WTC11 (cell line): ENCODE measurements at regions not wholly inside any gene's neighbourhood (a gene's known extent, or its start where the extent isn't known, plus 50 kb on each side); places are given as distances from the start of the nearest gene placed in this dataset.

ENCODE experiments used
- ATAC-seq: fragments of 200-7000 bp; cut with Tn5 transposase; 2 replicates; pipeline ENCODE4 v1.10.0; 2021; ENCODE audit warnings: mild to moderate bottlenecking, moderate library complexity
- CTCF ChIA-PET: fragments of 300-600 bp; sonication (Branson Sonifier 250); formaldehyde crosslinking; loops from one replicate; lab custom pipeline; 2021; ENCODE audit warnings: antibody characterized with exemption; lab: Charles Lee
- POLR2A ChIA-PET: fragments of 350-600 bp; sonication (Branson Sonifier 250); formaldehyde crosslinking; loops from one replicate; lab custom pipeline; 2021; ENCODE audit warnings: antibody characterized with exemption; lab: Charles Lee
- DNase-seq: peaks from one replicate; pipeline ENCODE4 v3.0.0; 2021; ENCODE audit warnings: low spot score
- H3K27ac Mint-ChIP-seq: 2 replicates; pipeline ENCODE4 v1.8.0; 2021; ENCODE audit warnings: mixed read lengths
- H3K27me3 Mint-ChIP-seq: 2 replicates; pipeline ENCODE4 v1.8.0; 2021; ENCODE audit warnings: low read depth, mild to moderate bottlenecking, moderate library complexity, mixed read lengths
- H3K36me3 Mint-ChIP-seq: 2 replicates; pipeline ENCODE4 v1.8.0; 2021; ENCODE audit warnings: mixed read lengths
- H3K4me1 Mint-ChIP-seq: 2 replicates; pipeline ENCODE4 v1.8.0; 2022; ENCODE audit warnings: mixed read lengths
- H3K4me3 Mint-ChIP-seq: 2 replicates; pipeline ENCODE4 v1.8.0; 2021; ENCODE audit warnings: mild to moderate bottlenecking, moderate library complexity, mixed read lengths
- H3K9me3 Mint-ChIP-seq: 2 replicates; pipeline ENCODE4 v1.8.0; 2021; ENCODE audit warnings: mixed read lengths
- AR ChIP-seq: fragments of 250-450 bp; sonication (Bioruptor Pico); IDR thresholded peaks from 2 replicates; pipeline ENCODE4 v1.9.0; 2021; ENCODE audit warnings: mild to moderate bottlenecking
- CDX4 ChIP-seq: fragments of 250-450 bp; sonication (Bioruptor Pico); IDR thresholded peaks from 2 replicates; pipeline ENCODE4 v1.9.0; 2021; ENCODE audit warnings: moderate library complexity, mild to moderate bottlenecking, inconsistent platforms, borderline replicate concordance
- E2F4 ChIP-seq: sonication (generic); formaldehyde crosslinking; IDR thresholded peaks from 2 replicates; pipeline ENCODE4 v1.8.1; 2022; ENCODE audit warnings: low read depth, mild to moderate bottlenecking, moderate library complexity, missing genetic modification reagents, borderline replicate concordance
- E2F5 ChIP-seq: sonication (generic); formaldehyde crosslinking; IDR thresholded peaks from 2 replicates; pipeline ENCODE4 v1.8.1; 2022; ENCODE audit warnings: mild to moderate bottlenecking, moderate library complexity, missing genetic modification reagents
- EMX1 ChIP-seq: fragments of 250-450 bp; sonication (Bioruptor Pico); IDR thresholded peaks from 2 replicates; pipeline ENCODE4 v1.8.0; 2021; ENCODE audit warnings: mild to moderate bottlenecking
- FOXP1 ChIP-seq: sonication (generic); formaldehyde crosslinking; IDR thresholded peaks from 2 replicates; pipeline ENCODE4 v1.8.0; 2022; ENCODE audit warnings: missing genetic modification reagents, mild to moderate bottlenecking, moderate library complexity, borderline replicate concordance
- HMGXB4 ChIP-seq: sonication (generic); formaldehyde crosslinking; IDR thresholded peaks from 2 replicates; pipeline ENCODE4 v1.8.1; 2023; ENCODE audit warnings: mild to moderate bottlenecking, moderate library complexity, missing genetic modification reagents
- NR3C1 ChIP-seq: sonication (generic); formaldehyde crosslinking; conservative IDR thresholded peaks from 2 replicates; pipeline ENCODE4 v1.8.1; 2023; ENCODE audit warnings: low read depth, mild to moderate bottlenecking, missing genetic modification reagents
- OVOL2 ChIP-seq: fragments of 250-450 bp; sonication (Bioruptor Pico); IDR thresholded peaks from 2 replicates; pipeline ENCODE4 v1.9.0; 2021; ENCODE audit warnings: mild to moderate bottlenecking, borderline replicate concordance
- PRRX2 ChIP-seq: fragments of 250-450 bp; sonication (Bioruptor Pico); IDR thresholded peaks from 2 replicates; pipeline ENCODE4 v1.8.0; 2021; ENCODE audit warnings: mild to moderate bottlenecking
- SMAD4 ChIP-seq: sonication (generic); formaldehyde crosslinking; IDR thresholded peaks from 2 replicates; pipeline ENCODE4 v1.8.0; 2022; ENCODE audit warnings: mild to moderate bottlenecking, missing genetic modification reagents
- STAT6 ChIP-seq: sonication (generic); formaldehyde crosslinking; conservative IDR thresholded peaks from 2 replicates; pipeline ENCODE4 v1.8.1; 2023; ENCODE audit warnings: mild to moderate bottlenecking, low read depth, missing genetic modification reagents, moderate library complexity
- USF1 ChIP-seq: sonication (generic); formaldehyde crosslinking; IDR thresholded peaks from 2 replicates; pipeline ENCODE4 v1.8.0; 2022; ENCODE audit warnings: mild to moderate bottlenecking, missing genetic modification reagents
- ZMAT4 ChIP-seq: fragments of 250-450 bp; sonication (Bioruptor Pico); IDR thresholded peaks from 2 replicates; pipeline ENCODE4 v1.9.0; 2021; ENCODE audit warnings: mild to moderate bottlenecking
- ZNF281 ChIP-seq: sonication (generic); formaldehyde crosslinking; IDR thresholded peaks from 2 replicates; pipeline ENCODE4 v1.8.0; 2023; ENCODE audit warnings: mild to moderate bottlenecking, missing genetic modification reagents

GRCh38 chr13:111917086-111917485, 149.9 kb upstream of the SOX1 start (continued):
- no peak for TF ChIP-seq ZMAT4 (CRISPR knock-in tag)
- TF ChIP-seq EMX1 (CRISPR knock-in tag): no peak

- TF ChIP-seq OVOL2 (CRISPR knock-in tag): no peak
- TF ChIP-seq E2F4: no peak
- no peak overlapping the region for H3K27ac Mint-ChIP-seq
- no peaks in the 10 kb centered on the region for H3K36me3 Mint-ChIP-seq
- POLR2A ChIA-PET: no interaction called here
- H3K27me3 Mint-ChIP-seq: peaks cover 3% of the 10 kb centered on the region
- H3K4me1 Mint-ChIP-seq: peaks cover 18% of the 10 kb centered on the region
- no peak overlapping the region for H3K4me3 Mint-ChIP-seq
- ATAC-seq: no peak
- H3K9me3 Mint-ChIP-seq: no peaks in the 10 kb centered on the region
- CTCF ChIA-PET: no interaction called here
- DNase-seq: no peak
Measured at GRCh38 chr13:111917901-111918300, 149.0 kb upstream of the SOX1 start.

- ATAC-seq (no peak), DNase-seq (no peak)
- no peaks in the 10 kb centered on the region for H3K9me3 Mint-ChIP-seq
- no peak overlapping the region for H3K27ac Mint-ChIP-seq
- TF ChIP-seq PRRX2 (CRISPR knock-in tag): no peak
- no peak for TF ChIP-seq STAT6 (CRISPR knock-in tag)
- no peak for TF ChIP-seq SMAD4 (CRISPR knock-in tag)
- no peak for TF ChIP-seq ZNF281 (CRISPR knock-in tag)
- no peak for TF ChIP-seq HMGXB4
- H3K36me3 Mint-ChIP-seq: no peaks in the 10 kb centered on the region
- peaks cover 6% of the 10 kb centered on the region for H3K27me3 Mint-ChIP-seq
- H3K4me3 Mint-ChIP-seq: no peak overlapping the region
- CTCF ChIA-PET: no interaction called here
- POLR2A ChIA-PET: no interaction called here
- H3K4me1 Mint-ChIP-seq: peaks cover 20% of the 10 kb centered on the region
Measured at GRCh38 chr13:111919286-111919685, 147.7 kb upstream of the SOX1 start.

- Mint-ChIP-seq H3K9me3 (no peaks in the 10 kb centered on the region), H3K36me3 (no peaks in the 10 kb centered on the region), H3K4me3 (no peak overlapping the region), H3K27ac (peak overlapping the region; percentile 81), H3K4me1 (peaks cover 23% of the 10 kb centered on the region), H3K27me3 (peaks cover 6% of the 10 kb centered on the region)
- POLR2A ChIA-PET: no interaction called here
- no peak for DNase-seq
- ATAC-seq: peak; percentile 14; the same call in 1 of the 2 replicates
- CTCF ChIA-PET: interaction anchor here (1.6 kb wide), 1 partner anchor 491 kb away, joined by 4 read pairs; no protein-coding TSS in a partner anchor
- TF ChIP-seq CDX4 (no peak), NR3C1 (CRISPR knock-in tag) (no peak), E2F5 (CRISPR knock-in tag) (no peak), AR (CRISPR knock-in tag) (no peak), USF1 (CRISPR knock-in tag) (no peak), FOXP1 (CRISPR knock-in tag) (no peak)
Measured at GRCh38 chr13:111919849-111920248, 147.1 kb upstream of the SOX1 start.
